Neural cell (in vitro differentiated cells): ENCODE measurements at regions not wholly inside any gene's neighbourhood (a gene's known extent, or its start where the extent isn't known, plus 50 kb on each side); places are given as distances from the start of the nearest gene placed in this dataset.

ENCODE experiments used
- H2AFZ ChIP-seq: fragments of 200-600, 300-800 bp; sonication (generic), shearing (Covaris generic); 2 replicates; pipeline ENCODE4 v1.6.0; 2014; ENCODE audit warnings: low read depth, mild to moderate bottlenecking, antibody characterized with exemption, low read length, moderate library complexity
- H3F3A ChIP-seq: fragments of 200-600 bp; shearing (Covaris generic); 2 replicates; pipeline ENCODE4 v1.6.1; 2016; ENCODE audit warnings: mild to moderate bottlenecking, moderate library complexity, mixed read lengths, antibody characterized with exemption, low read length; ENCODE audit not compliant: insufficient read depth, poor library complexity, severe bottlenecking
- H3K27ac ChIP-seq: fragments of 200-600, 300-800 bp; sonication (generic), shearing (Covaris generic); 2 replicates; pipeline ENCODE4 v1.5.1; 2014; ENCODE audit warnings: mild to moderate bottlenecking, low read length, moderate library complexity
- H3K27me3 ChIP-seq: fragments of 300-800, 200-600 bp; sonication (generic), shearing (Covaris generic); 2 replicates; pipeline ENCODE4 v1.6.0; 2014; ENCODE audit warnings: mild to moderate bottlenecking, low read depth, low read length, moderate library complexity; ENCODE audit not compliant: insufficient read depth
- H3K36me3 ChIP-seq: fragments of 300-800, 200-600 bp; sonication (generic), shearing (Covaris generic); 2 replicates; pipeline ENCODE4 v1.5.1; 2014; ENCODE audit warnings: mild to moderate bottlenecking, antibody characterized with exemption, low read length, moderate library complexity; ENCODE audit not compliant: insufficient read depth
- H3K4me2 ChIP-seq: fragments of 300-800, 200-600 bp; sonication (generic), shearing (Covaris generic); 2 replicates; pipeline ENCODE4 v1.6.0; 2014; ENCODE audit warnings: mild to moderate bottlenecking, low read length
- H3K4me3 ChIP-seq: fragments of 300-800, 200-600 bp; sonication (generic), shearing (Covaris generic); 2 replicates; pipeline ENCODE4 v1.5.1; 2014; ENCODE audit warnings: mild to moderate bottlenecking, low read length, moderate library complexity
- H3K79me2 ChIP-seq: fragments of 200-600 bp; shearing (Covaris generic); replicated peaks from 2 replicates; pipeline ENCODE4 v1.6.0; 2014; ENCODE audit warnings: mild to moderate bottlenecking, low read length, moderate library complexity; ENCODE audit not compliant: insufficient read depth
- H3K9ac ChIP-seq: fragments of 300-800, 200-600 bp; sonication (generic), shearing (Covaris generic); 2 replicates; pipeline ENCODE4 v1.6.1; 2016; ENCODE audit warnings: mild to moderate bottlenecking, low read length, mixed read lengths
- H3K9me2 ChIP-seq: fragments of 200-600 bp; shearing (Covaris generic); 2 replicates; pipeline ENCODE4 v1.6.1; 2016; ENCODE audit warnings: mild to moderate bottlenecking, low read length, mixed read lengths; ENCODE audit not compliant: insufficient read depth
- H3K9me3 ChIP-seq: fragments of 200-600, 300-800 bp; sonication (generic), shearing (Covaris generic); 2 replicates; pipeline ENCODE4 v1.6.1; 2016; ENCODE audit warnings: mild to moderate bottlenecking, mixed run types, low read length, moderate library complexity, mixed read lengths
- H4K20me1 ChIP-seq: fragments of 200-600 bp; shearing (Covaris generic); 2 replicates; pipeline ENCODE4 v1.6.1; 2016; ENCODE audit warnings: mild to moderate bottlenecking, mixed run types; ENCODE audit not compliant: insufficient read depth
- CTCF ChIP-seq: fragments of 450-650 bp; IDR thresholded peaks from 2 replicates; pipeline ENCODE4 v1.5.1; 2014; ENCODE audit warnings: antibody characterized with exemption, mild to moderate bottlenecking, moderate library complexity; ENCODE audit not compliant: poor library complexity, severe bottlenecking
- EP300 ChIP-seq: fragments of 450-650 bp; conservative IDR thresholded peaks from 2 replicates; pipeline ENCODE4 v1.6.1; 2014; ENCODE audit warnings: antibody characterized with exemption, mild to moderate bottlenecking, moderate library complexity; ENCODE audit not compliant: poor library complexity, severe bottlenecking
- EZH2 ChIP-seq: fragments of 200-600, 300-800 bp; shearing (Covaris generic), sonication (generic); IDR thresholded peaks from 2 replicates; pipeline ENCODE4 v1.6.1; 2014; ENCODE audit warnings: antibody characterized with exemption, low read length, borderline replicate concordance, mild to moderate bottlenecking; ENCODE audit not compliant: insufficient read depth, poor library complexity, severe bottlenecking
- MXI1 ChIP-seq: fragments of 450-650 bp; conservative IDR thresholded peaks from 2 replicates; pipeline ENCODE4 v1.6.1; 2014; ENCODE audit warnings: antibody characterized with exemption, mild to moderate bottlenecking; ENCODE audit not compliant: poor library complexity, severe bottlenecking
- POLR2AphosphoS5 ChIP-seq: IDR thresholded peaks from 2 replicates; pipeline ENCODE4 v1.6.1; 2012
- RAD21 ChIP-seq: fragments of 450-650 bp; conservative IDR thresholded peaks from 2 replicates; pipeline ENCODE4 v1.6.1; 2014; ENCODE audit warnings: antibody characterized with exemption, mild to moderate bottlenecking, moderate library complexity
- SMC3 ChIP-seq: fragments of 450-650 bp; conservative IDR thresholded peaks from 2 replicates; pipeline ENCODE4 v1.6.1; 2014; ENCODE audit warnings: antibody characterized with exemption, mild to moderate bottlenecking, moderate library complexity; ENCODE audit not compliant: poor library complexity
- TAF1 ChIP-seq: IDR thresholded peaks from 2 replicates; pipeline ENCODE4 v1.6.1; 2012; ENCODE audit warnings: low read depth
- TF ChIP-seq, protein P1 (sequence below): IDR thresholded peaks from 2 replicates; pipeline ENCODE4 v1.6.1; 2012; ENCODE audit warnings: borderline replicate concordance

- H3F3A ChIP-seq: no peaks in the 10 kb centered on the region
- no peak overlapping the region for H3K4me2 ChIP-seq
- H3K9me2 ChIP-seq: no peaks in the 10 kb centered on the region
- TF ChIP-seq EP300: no peak
- no peak for TF ChIP-seq POLR2AphosphoS5
- no peak for TF ChIP-seq MXI1
- TF ChIP-seq, protein P1, sequence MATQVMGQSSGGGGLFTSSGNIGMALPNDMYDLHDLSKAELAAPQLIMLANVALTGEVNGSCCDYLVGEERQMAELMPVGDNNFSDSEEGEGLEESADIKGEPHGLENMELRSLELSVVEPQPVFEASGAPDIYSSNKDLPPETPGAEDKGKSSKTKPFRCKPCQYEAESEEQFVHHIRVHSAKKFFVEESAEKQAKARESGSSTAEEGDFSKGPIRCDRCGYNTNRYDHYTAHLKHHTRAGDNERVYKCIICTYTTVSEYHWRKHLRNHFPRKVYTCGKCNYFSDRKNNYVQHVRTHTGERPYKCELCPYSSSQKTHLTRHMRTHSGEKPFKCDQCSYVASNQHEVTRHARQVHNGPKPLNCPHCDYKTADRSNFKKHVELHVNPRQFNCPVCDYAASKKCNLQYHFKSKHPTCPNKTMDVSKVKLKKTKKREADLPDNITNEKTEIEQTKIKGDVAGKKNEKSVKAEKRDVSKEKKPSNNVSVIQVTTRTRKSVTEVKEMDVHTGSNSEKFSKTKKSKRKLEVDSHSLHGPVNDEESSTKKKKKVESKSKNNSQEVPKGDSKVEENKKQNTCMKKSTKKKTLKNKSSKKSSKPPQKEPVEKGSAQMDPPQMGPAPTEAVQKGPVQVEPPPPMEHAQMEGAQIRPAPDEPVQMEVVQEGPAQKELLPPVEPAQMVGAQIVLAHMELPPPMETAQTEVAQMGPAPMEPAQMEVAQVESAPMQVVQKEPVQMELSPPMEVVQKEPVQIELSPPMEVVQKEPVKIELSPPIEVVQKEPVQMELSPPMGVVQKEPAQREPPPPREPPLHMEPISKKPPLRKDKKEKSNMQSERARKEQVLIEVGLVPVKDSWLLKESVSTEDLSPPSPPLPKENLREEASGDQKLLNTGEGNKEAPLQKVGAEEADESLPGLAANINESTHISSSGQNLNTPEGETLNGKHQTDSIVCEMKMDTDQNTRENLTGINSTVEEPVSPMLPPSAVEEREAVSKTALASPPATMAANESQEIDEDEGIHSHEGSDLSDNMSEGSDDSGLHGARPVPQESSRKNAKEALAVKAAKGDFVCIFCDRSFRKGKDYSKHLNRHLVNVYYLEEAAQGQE: no peak
- no peak for TF ChIP-seq CTCF
- TF ChIP-seq SMC3: no peak
- no peak for TF ChIP-seq TAF1
- TF ChIP-seq RAD21: no peak
- no peak for TF ChIP-seq EZH2
- no peaks in the 10 kb centered on the region for H4K20me1 ChIP-seq
- H3K9me3 ChIP-seq: peaks cover 6% of the 10 kb centered on the region
- no peak overlapping the region for H2AFZ ChIP-seq
- H3K27ac ChIP-seq: no peak overlapping the region
- no peaks in the 10 kb centered on the region for H3K36me3 ChIP-seq
- no peak overlapping the region for H3K9ac ChIP-seq
- H3K27me3 ChIP-seq: no peaks in the 10 kb centered on the region
- no peaks in the 10 kb centered on the region for H3K79me2 ChIP-seq
- H3K4me3 ChIP-seq: no peak overlapping the region
Observed at GRCh38 chr20:7773511-7773910, 166.7 kb downstream of the HAO1 start.

DNA sequence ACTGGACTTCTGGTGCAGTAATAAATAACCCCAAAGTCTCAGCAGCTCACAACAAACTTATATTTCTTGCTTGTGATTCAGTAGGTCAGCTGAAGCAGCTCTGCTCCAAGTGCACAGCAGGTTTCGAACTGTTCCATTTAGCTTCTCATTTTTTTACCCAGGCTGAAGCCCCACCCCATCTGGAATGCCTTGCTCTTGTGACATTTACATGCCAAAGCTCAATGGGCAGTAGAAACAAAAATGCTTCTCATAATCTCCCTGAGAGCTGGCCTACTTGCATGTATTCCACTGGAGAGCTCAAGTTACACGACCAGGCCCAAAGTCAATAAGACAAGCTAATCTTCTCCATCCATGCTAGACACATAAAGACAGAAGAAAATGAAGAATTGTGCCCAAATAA lies 165.2 kb downstream of the HAO1 start:
- no peaks in the 10 kb centered on the region for H3K9me2 ChIP-seq
- no peaks in the 10 kb centered on the region for H3F3A ChIP-seq
- peaks cover 6% of the 10 kb centered on the region for H3K9me3 ChIP-seq
- H3K4me2 ChIP-seq: no peak overlapping the region
- H3K27ac ChIP-seq: no peak overlapping the region
- no peak overlapping the region for H3K9ac ChIP-seq
- no peaks in the 10 kb centered on the region for H3K27me3 ChIP-seq
- H3K4me3 ChIP-seq: no peak overlapping the region
- H4K20me1 ChIP-seq: no peaks in the 10 kb centered on the region
- H3K79me2 ChIP-seq: no peaks in the 10 kb centered on the region
- H2AFZ ChIP-seq: no peak overlapping the region
- TF ChIP-seq EZH2: no peak
- no peak for TF ChIP-seq POLR2AphosphoS5
- no peak for TF ChIP-seq RAD21
- no peak for TF ChIP-seq EP300
- TF ChIP-seq MXI1: no peak
- no peak for TF ChIP-seq SMC3
- TF ChIP-seq, protein P1: no peak
- TF ChIP-seq TAF1: no peak
- TF ChIP-seq CTCF: no peak
- no peaks in the 10 kb centered on the region for H3K36me3 ChIP-seq
